ENCODE measurements at regions not wholly inside any gene's neighbourhood (a gene's known extent, or its start where the extent isn't known, plus 50 kb on each side); places are given as distances from the start of the nearest gene placed in this dataset.

- TF ChIP-seq, protein P1, sequence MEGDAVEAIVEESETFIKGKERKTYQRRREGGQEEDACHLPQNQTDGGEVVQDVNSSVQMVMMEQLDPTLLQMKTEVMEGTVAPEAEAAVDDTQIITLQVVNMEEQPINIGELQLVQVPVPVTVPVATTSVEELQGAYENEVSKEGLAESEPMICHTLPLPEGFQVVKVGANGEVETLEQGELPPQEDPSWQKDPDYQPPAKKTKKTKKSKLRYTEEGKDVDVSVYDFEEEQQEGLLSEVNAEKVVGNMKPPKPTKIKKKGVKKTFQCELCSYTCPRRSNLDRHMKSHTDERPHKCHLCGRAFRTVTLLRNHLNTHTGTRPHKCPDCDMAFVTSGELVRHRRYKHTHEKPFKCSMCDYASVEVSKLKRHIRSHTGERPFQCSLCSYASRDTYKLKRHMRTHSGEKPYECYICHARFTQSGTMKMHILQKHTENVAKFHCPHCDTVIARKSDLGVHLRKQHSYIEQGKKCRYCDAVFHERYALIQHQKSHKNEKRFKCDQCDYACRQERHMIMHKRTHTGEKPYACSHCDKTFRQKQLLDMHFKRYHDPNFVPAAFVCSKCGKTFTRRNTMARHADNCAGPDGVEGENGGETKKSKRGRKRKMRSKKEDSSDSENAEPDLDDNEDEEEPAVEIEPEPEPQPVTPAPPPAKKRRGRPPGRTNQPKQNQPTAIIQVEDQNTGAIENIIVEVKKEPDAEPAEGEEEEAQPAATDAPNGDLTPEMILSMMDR (IDR thresholded peaks at IDR 0.05; ENCODE audit: low read depth, low read length, missing control alignments): no peak
- DNase-seq (ENCODE audit: extremely low read depth, low read depth): peak; percentile 19
- no peak overlapping the region for H3K4me3 ChIP-seq (replicated peaks; ENCODE audit: low read depth, low read length)
These were observed 59.3 kb upstream of the CDH11 start for GRCh38 chr16:65181071-65181561.

GRCh38 chr16:65178151-65178550, 56.3 kb upstream of the CDH11 start:
- H3K4me3 ChIP-seq (replicated peaks; ENCODE audit: low read depth, low read length): no peak overlapping the region
- TF ChIP-seq, protein P1 (IDR thresholded peaks at IDR 0.05; ENCODE audit: low read depth, low read length, missing control alignments): no peak
- DNase-seq (ENCODE audit: extremely low read depth, low read depth): no peak

- DNase-seq (ENCODE audit: extremely low read depth, low read depth): peak; percentile 7
These were observed 54.7 kb upstream of the CDH11 start for GRCh38 chr16:65176603-65177002.

DNA sequence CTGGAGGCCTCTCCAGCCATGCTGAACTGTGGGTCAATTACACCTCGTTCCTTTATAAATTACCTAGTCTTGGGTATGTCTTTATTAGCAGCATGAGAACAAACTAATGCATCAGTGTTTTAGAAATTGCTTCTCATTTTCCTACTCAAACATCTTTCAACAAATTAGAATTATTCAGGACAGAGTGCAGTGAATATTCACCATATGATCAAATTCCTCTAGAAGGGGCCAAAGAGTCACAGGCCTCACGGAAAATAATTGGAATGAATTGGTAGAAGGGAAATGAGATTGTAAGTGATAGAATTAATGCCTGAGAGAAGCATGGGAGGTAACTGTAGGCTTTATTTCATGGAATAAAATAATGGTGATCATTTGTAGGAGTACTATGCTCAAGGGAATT, 50.5 kb upstream of the CDH11 start:
- H3K4me3 ChIP-seq (replicated peaks; ENCODE audit: low read depth, low read length): no peak overlapping the region
- DNase-seq (ENCODE audit: extremely low read depth, low read depth): no peak

More at GRCh38 chr16:65176603-65177002, 54.7 kb upstream of the CDH11 start:
- no peak overlapping the region for H3K4me3 ChIP-seq (replicated peaks; ENCODE audit: low read depth, low read length)
- TF ChIP-seq, protein P1 (IDR thresholded peaks at IDR 0.05; ENCODE audit: low read depth, low read length, missing control alignments): no peak

More for the DNA sequence above, 50.5 kb upstream of the CDH11 start:
- TF ChIP-seq, protein P1 (IDR thresholded peaks at IDR 0.05; ENCODE audit: low read depth, low read length, missing control alignments): no peak
